ENCODE measurements at regions not wholly inside any gene's neighbourhood (a gene's known extent, or its start where the extent isn't known, plus 50 kb on each side); places are given as distances from the start of the nearest gene placed in this dataset.

DNA sequence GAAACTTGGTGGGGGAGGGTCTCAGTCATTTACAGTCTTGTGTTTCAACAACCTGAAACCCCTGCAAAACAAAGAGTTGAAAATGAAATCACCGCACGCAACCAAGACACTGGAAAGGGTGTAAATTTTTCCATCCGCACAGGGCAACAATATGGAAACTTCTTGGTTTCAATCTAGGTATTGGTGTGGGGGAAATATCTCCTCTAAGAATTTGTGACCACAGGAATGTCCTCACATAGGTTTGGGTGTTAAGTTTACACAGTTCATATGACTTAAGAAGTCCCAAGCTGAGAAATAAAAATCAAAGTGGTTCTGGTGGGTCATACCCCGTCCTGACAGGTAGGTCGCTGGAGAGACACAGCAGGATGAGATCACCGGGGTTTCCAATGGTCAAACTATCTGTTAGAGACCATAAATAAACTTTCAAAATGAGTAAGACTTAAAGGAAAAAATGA lies 51.9 kb upstream of the PIP5K1B start:
- Mint-ChIP-seq H3K27me3 (peaks cover 17 to 39% (median 19%) of the 10 kb centered on the region in 5 donors), H3K4me3 (no peak overlapping the region), H3K36me3 (no peaks in the 10 kb centered on the region), H3K9me3 (no peaks in the 10 kb centered on the region), H3K4me1 (peaks cover 0 to 9% (median 0%) of the 10 kb centered on the region in 4 donors), H3K27ac (no peak overlapping the region)
- DNase-seq, result no peak
- POLR2A ChIA-PET, result no interaction called here
- ATAC-seq, result no peak

DNA sequence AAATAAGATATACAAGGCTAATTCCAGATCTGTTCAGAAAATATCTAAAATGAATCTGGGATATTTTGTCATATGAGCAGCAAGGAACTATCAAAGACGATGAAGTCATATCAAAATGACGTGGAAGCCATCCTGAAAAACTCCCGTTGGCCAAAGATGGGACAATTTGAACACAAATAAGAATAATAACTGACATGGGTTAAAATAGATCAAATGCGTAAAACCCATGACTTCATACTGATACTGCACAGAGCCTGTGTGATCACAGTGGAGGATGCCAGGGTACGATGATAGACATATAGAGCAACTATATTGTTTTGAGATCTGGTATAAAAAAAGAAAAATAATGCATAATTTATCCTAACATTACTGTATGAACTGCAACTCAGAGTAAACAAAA lies 51.0 kb upstream of the PIP5K1B start:
- ATAC-seq (no peak), DNase-seq (no peak)
- Mint-ChIP-seq H3K27ac (no peak overlapping the region), H3K9me3 (no peaks in the 10 kb centered on the region), H3K27me3 (peaks cover 17 to 45% (median 21%) of the 10 kb centered on the region in 5 donors), H3K36me3 (no peaks in the 10 kb centered on the region), H3K4me1 (peaks cover 0 to 7% (median 0%) of the 10 kb centered on the region in 4 donors), H3K4me3 (no peak overlapping the region)
- POLR2A ChIA-PET, result no interaction called here
